Naive thymus-derived CD4-positive, alpha-beta T cell (primary cell): ENCODE measurements at regions not wholly inside any gene's neighbourhood (a gene's known extent, or its start where the extent isn't known, plus 50 kb on each side); places are given as distances from the start of the nearest gene placed in this dataset.

Experiments
- ATAC-seq: fragments of 150-1000 bp; cut with Tn5 transposase; 2 replicates; pipeline ENCODE4 v1.10.0; 2021; ENCODE audit warnings: mild to moderate bottlenecking, moderate library complexity
- CTCF ChIA-PET: fragments of 350-600 bp; sonication (Branson Sonifier 250); formaldehyde crosslinking; loops from one replicate; lab custom pipeline; 2021; ENCODE audit warnings: antibody characterized with exemption; lab: Charles Lee
- POLR2A ChIA-PET: fragments of 350-600 bp; sonication (Branson Sonifier 250); formaldehyde crosslinking; loops from one replicate; lab custom pipeline; 2021; ENCODE audit warnings: antibody characterized with exemption, inconsistent platforms; lab: Charles Lee
- DNase-seq, 9 donors: peaks; one replicate each; pipeline versions ENCODE4 v3.0.0 to v3.0.0-alpha.2; 2020 to 2022; ENCODE audit warnings: mixed read lengths in 1 of 9
- H3K27ac ChIP-seq: one replicate; pipeline ENCODE4 v1.7.0; 2013; ENCODE audit warnings: mild to moderate bottlenecking, low read depth, low read length, moderate library complexity
- H3K27me3 ChIP-seq, 2 donors: one replicate each; pipeline ENCODE4 v1.7.0; 2013; ENCODE audit warnings: low read length in 2 of 2, mild to moderate bottlenecking in 2 of 2, moderate library complexity in 2 of 2; ENCODE audit not compliant: control insufficient read depth in 2 of 2, insufficient read depth in 2 of 2
- H3K36me3 ChIP-seq, 3 experiments: 1 replicate in 2 of 3; 2 replicates in 1 of 3; pipeline ENCODE4 v1.7.0; 2013; ENCODE audit warnings: low read length in 3 of 3, mild to moderate bottlenecking in 3 of 3, moderate library complexity in 1 of 3; ENCODE audit not compliant: insufficient read depth in 3 of 3, control insufficient read depth in 2 of 3
- H3K4me1 ChIP-seq, 2 donors: one replicate each; pipeline ENCODE4 v1.7.0; 2013; ENCODE audit warnings: low read length in 2 of 2, mild to moderate bottlenecking in 2 of 2, moderate library complexity in 1 of 2; ENCODE audit not compliant: control insufficient read depth in 2 of 2, insufficient read depth in 2 of 2
- H3K4me3 ChIP-seq: 2 replicates; pipeline ENCODE4 v1.7.0; 2013; ENCODE audit warnings: mild to moderate bottlenecking, low read length
- H3K9me3 ChIP-seq, 3 experiments: 1 replicate in 2 of 3; 2 replicates in 1 of 3; pipeline ENCODE4 v1.7.0; 2013; ENCODE audit warnings: low read length in 3 of 3; ENCODE audit not compliant: control insufficient read depth in 2 of 3
- H3K27ac Mint-ChIP-seq, 9 donors: one replicate each; pipeline ENCODE4 v1.8.0; 2020 to 2022; ENCODE audit warnings: mixed read lengths in 9 of 9, mild to moderate bottlenecking in 8 of 9, moderate library complexity in 5 of 9, inconsistent platforms in 2 of 9
- H3K27me3 Mint-ChIP-seq, 5 donors: one replicate each; pipeline ENCODE4 v1.8.0; 2021 to 2022; ENCODE audit warnings: mixed read lengths in 5 of 5, mild to moderate bottlenecking in 1 of 5
- H3K36me3 Mint-ChIP-seq, 5 donors: one replicate each; pipeline ENCODE4 v1.8.0; 2020 to 2022; ENCODE audit warnings: mixed read lengths in 5 of 5, mild to moderate bottlenecking in 3 of 5, inconsistent platforms in 1 of 5
- H3K4me1 Mint-ChIP-seq, 7 donors: one replicate each; pipeline ENCODE4 v1.8.0; 2020 to 2022; ENCODE audit warnings: mixed read lengths in 7 of 7, mild to moderate bottlenecking in 3 of 7, inconsistent platforms in 1 of 7
- H3K4me3 Mint-ChIP-seq, 10 donors: one replicate each; pipeline ENCODE4 v1.8.0; 2020 to 2022; ENCODE audit warnings: mild to moderate bottlenecking in 10 of 10, mixed read lengths in 10 of 10, moderate library complexity in 6 of 10, inconsistent platforms in 2 of 10
- H3K9me3 Mint-ChIP-seq, 11 donors: one replicate each; pipeline ENCODE4 v1.8.0; 2020 to 2022; ENCODE audit warnings: mixed read lengths in 11 of 11, mild to moderate bottlenecking in 4 of 11, inconsistent platforms in 1 of 11, moderate library complexity in 1 of 11
- intact Hi-C, 2 donors: fragments of 100-400 bp; cut with micrococcal nuclease; formaldehyde crosslinking; loops; one replicate each; pipeline ENCODE4 v1.15.1; 2023

DNA sequence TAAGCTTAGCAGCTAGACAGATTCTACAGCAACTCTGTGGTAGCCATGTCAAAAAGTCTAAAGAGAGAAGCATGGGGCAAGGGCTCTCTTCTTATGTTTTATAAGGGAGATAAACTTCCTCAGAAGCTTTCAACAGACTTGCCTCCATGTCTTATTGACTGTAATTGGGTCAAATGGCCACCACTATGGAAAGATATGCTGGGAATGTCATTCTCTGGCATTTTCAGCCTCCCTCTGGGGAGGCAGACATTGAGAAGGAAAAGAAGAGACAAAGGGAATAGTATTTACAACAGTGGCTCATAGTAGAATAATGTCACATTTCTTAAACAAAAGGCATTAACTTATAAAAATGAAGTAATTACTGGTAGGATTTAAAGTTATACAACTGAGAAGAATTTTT lies 1964.5 kb upstream of the PIK3C3 start:
- H3K27ac ChIP-seq: no peak overlapping the region
- ChIA-PET POLR2A (no interaction called here), CTCF (no interaction called here)
- Mint-ChIP-seq H3K27me3 (no peaks in the 10 kb centered on the region), H3K4me1 (no peaks in the 10 kb centered on the region), H3K27ac (no peak overlapping the region), H3K36me3 (no peaks in the 10 kb centered on the region), H3K4me3 (no peak overlapping the region), H3K9me3 (peaks cover 0 to 11% (median 0%) of the 10 kb centered on the region in 11 donors)
- ATAC-seq (no peak), DNase-seq (no peak)
- no peaks in the 10 kb centered on the region for H3K4me1 ChIP-seq
- no peaks in the 10 kb centered on the region for H3K9me3 ChIP-seq
- no peaks in the 10 kb centered on the region for H3K27me3 ChIP-seq
- H3K36me3 ChIP-seq: no peaks in the 10 kb centered on the region
- intact Hi-C loops: no loop called here
- no peak overlapping the region for H3K4me3 ChIP-seq

DNA sequence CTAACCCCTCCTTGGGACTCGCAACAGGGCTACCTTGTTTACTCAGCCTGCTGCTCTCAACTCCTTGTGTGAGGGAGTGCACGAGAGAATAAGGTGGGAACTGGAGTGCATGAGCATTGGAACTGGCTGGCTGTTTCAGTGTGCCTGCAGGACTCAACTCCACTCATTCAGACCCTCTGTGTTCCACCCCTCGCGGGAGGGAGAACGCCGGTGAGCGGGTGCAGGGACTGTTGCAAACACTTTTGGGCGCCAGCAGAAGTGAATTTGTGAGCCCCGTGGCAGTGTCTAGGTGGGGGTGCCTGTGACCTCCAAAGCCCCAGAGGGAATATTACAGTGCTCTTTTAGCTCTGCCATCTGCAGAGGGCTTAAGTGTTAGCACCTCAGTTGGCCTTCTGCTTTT lies 1978.3 kb upstream of the PIK3C3 start:
- POLR2A ChIA-PET: no interaction called here
- DNase-seq (no peak), ATAC-seq (no peak)
- Histone ChIP-seq H3K4me3 (no peak overlapping the region), H3K9me3 (no peaks in the 10 kb centered on the region), H3K27me3 (no peaks in the 10 kb centered on the region), H3K36me3 (no peaks in the 10 kb centered on the region), H3K4me1 (no peaks in the 10 kb centered on the region), H3K27ac (no peak overlapping the region)
- CTCF ChIA-PET: no interaction called here
- H3K36me3 Mint-ChIP-seq: no peaks in the 10 kb centered on the region
- H3K27ac Mint-ChIP-seq: no peak overlapping the region
- no peak overlapping the region for H3K4me3 Mint-ChIP-seq
- H3K4me1 Mint-ChIP-seq: no peaks in the 10 kb centered on the region
- no peaks in the 10 kb centered on the region for H3K27me3 Mint-ChIP-seq
- intact Hi-C loops: no loop called here
- H3K9me3 Mint-ChIP-seq: peaks cover 0 to 5% (median 0%) of the 10 kb centered on the region in 11 donors

DNA sequence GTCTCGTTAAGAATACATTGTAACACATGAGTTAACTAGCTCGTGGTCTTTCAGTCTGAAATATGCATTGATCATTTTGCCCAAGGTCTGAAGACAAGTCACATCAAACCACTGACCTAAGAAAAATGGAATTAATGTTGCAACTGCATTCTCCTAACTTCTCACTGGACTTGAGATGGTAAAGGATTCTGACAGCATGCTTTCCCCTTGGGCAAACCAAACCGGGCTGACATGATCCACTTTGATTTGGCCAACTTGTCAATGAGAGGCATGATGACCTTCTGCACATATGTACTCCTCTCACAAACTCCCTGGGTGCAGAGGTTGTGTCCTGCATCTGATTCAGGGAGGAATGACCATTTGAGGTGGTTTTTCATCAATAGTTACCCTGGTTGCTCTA lies 1982.5 kb upstream of the PIK3C3 start:
- Histone ChIP-seq H3K9me3 (no peaks in the 10 kb centered on the region), H3K27ac (no peak overlapping the region), H3K4me3 (no peak overlapping the region), H3K4me1 (no peaks in the 10 kb centered on the region), H3K36me3 (no peaks in the 10 kb centered on the region), H3K27me3 (no peaks in the 10 kb centered on the region)
- no peak overlapping the region for H3K27ac Mint-ChIP-seq
- CTCF ChIA-PET: no interaction called here
- H3K36me3 Mint-ChIP-seq: no peaks in the 10 kb centered on the region
- no peak overlapping the region for H3K4me3 Mint-ChIP-seq
- intact Hi-C loops: no loop called here
- DNase-seq (no peak), ATAC-seq (no peak)
- POLR2A ChIA-PET: no interaction called here
- H3K27me3 Mint-ChIP-seq: no peaks in the 10 kb centered on the region
- peaks cover 0 to 5% (median 0%) of the 10 kb centered on the region in 11 donors for H3K9me3 Mint-ChIP-seq
- no peaks in the 10 kb centered on the region for H3K4me1 Mint-ChIP-seq

DNA sequence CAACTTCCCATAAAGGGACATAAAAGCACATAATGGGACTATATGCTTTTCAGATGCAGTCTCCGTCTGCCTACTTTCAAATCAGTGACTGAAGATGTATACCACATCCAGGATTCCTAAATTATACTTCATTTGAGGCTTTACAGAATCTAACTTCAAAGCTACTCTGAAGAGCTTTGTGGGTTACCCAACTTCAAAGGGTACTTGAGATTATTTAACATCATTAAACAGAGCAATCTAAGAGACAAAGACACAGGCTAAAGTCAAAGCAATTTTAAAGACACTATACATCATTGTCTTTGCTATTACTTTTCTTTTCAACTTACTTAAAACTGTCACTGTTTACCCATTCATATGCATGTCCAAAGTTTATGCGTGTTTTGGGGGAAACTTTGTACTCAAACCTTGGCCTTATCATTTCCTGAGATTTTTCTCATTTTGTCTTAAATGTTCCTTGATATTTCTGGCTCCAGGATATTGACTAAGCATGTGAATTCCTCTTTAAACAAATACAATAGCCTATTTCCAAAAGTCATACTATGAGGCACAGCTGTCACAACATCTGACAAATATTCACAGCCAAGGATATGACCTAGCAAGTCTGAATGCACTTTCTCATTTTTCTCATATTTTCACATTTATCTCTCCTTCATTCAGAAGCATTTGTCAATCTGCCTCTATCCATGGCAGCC lies 1985.1 kb upstream of the PIK3C3 start:
- POLR2A ChIA-PET: no interaction called here
- H3K9me3 Mint-ChIP-seq: peaks cover 0 to 17% (median 0%) of the 10 kb centered on the region in 11 donors
- no peak overlapping the region for H3K27ac ChIP-seq

DNA sequence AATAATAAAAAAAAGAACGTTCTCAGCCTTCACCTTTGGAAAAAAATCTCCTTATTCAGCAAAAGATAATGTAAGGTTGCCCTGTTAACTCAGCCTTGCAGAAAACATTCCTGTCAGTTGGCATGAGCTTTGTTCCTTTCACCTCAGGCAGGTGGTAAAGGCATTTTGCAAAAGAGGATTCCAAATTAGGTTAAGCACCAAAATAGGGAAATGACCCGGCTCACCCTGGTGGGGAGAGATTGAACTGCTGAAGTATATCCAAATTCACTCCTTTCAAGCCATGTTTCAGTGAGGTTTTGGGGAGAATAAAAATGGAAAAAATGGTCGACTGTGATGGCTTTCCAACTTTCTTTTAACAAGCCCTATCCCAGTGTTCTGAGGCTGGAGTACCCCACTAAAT lies 1988.8 kb upstream of the PIK3C3 start:
- H3K36me3 Mint-ChIP-seq: no peaks in the 10 kb centered on the region
- no peaks in the 10 kb centered on the region for H3K27me3 Mint-ChIP-seq
- H3K36me3 ChIP-seq: no peaks in the 10 kb centered on the region
- ChIA-PET POLR2A (no interaction called here), CTCF (no interaction called here)
- H3K9me3 Mint-ChIP-seq: peaks cover 0 to 12% (median 0%) of the 10 kb centered on the region in 11 donors
- no peak for ATAC-seq
- H3K27ac Mint-ChIP-seq: no peak overlapping the region
- intact Hi-C loops: no loop called here
- DNase-seq: no peak
- H3K4me3 ChIP-seq: no peak overlapping the region
- no peak overlapping the region for H3K27ac ChIP-seq
- H3K27me3 ChIP-seq: no peaks in the 10 kb centered on the region
- no peaks in the 10 kb centered on the region for H3K4me1 ChIP-seq
- H3K4me3 Mint-ChIP-seq: no peak overlapping the region
- no peaks in the 10 kb centered on the region for H3K9me3 ChIP-seq
- no peaks in the 10 kb centered on the region for H3K4me1 Mint-ChIP-seq

More for the DNA sequence above, 1985.1 kb upstream of the PIK3C3 start:
- DNase-seq: no peak
- Mint-ChIP-seq H3K4me1 (no peaks in the 10 kb centered on the region), H3K36me3 (no peaks in the 10 kb centered on the region), H3K27ac (no peak overlapping the region), H3K4me3 (no peak overlapping the region), H3K27me3 (no peaks in the 10 kb centered on the region)
- no peak for ATAC-seq
- intact Hi-C loops: no loop called here
- H3K9me3 ChIP-seq: no peaks in the 10 kb centered on the region
- H3K27me3 ChIP-seq: no peaks in the 10 kb centered on the region
- H3K36me3 ChIP-seq: no peaks in the 10 kb centered on the region
- H3K4me3 ChIP-seq: no peak overlapping the region
- no peaks in the 10 kb centered on the region for H3K4me1 ChIP-seq
- CTCF ChIA-PET: no interaction called here

DNA sequence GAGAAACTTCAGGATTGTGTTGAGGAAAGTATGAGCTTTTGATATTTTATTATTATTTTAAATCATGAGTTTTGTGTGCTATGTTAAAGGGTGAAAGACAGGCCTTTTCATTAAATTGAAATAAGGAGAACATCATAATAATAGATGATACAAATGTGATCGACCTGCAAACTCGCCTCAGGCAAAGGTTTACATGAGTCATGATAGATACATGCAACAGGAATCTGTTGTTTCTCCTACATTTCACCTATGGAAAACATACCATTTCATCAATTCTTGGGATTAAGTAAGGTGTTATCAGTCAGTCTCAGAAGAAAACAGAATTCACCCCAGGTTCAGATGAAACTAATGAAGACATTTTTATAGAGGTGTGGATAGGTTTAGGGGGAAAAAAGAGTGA lies 1992.5 kb upstream of the PIK3C3 start:
- intact Hi-C loops: no loop called here
- CTCF ChIA-PET: no interaction called here

DNA sequence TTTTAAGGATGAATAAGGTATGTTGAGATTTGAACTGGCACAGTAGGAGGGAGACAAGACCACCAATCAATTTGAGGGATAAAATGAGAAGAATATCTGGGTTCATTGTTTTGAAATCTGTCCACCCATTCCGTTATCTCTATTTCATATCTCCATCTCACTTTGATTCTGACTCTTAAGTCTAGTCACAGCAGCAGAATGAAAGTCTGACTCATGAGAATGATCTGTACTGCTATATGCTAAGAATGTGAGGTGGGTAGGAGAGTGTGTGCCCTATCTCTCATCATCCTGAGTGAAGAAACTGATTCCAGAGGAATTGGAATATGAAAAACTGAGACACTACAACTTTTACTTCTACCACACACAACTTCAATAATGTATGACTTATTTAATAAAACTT lies 1994.5 kb upstream of the PIK3C3 start:
- no peak for ATAC-seq
- Mint-ChIP-seq H3K27ac (no peak overlapping the region), H3K4me3 (no peak overlapping the region), H3K27me3 (no peaks in the 10 kb centered on the region), H3K4me1 (no peaks in the 10 kb centered on the region), H3K9me3 (peaks cover 0 to 10% (median 4%) of the 10 kb centered on the region in 11 donors), H3K36me3 (no peaks in the 10 kb centered on the region)
- ChIA-PET CTCF (no interaction called here), POLR2A (no interaction called here)
- H3K27ac ChIP-seq: no peak overlapping the region
- intact Hi-C loops: no loop called here
- H3K9me3 ChIP-seq: no peaks in the 10 kb centered on the region
- no peaks in the 10 kb centered on the region for H3K4me1 ChIP-seq
- no peak overlapping the region for H3K4me3 ChIP-seq
- H3K36me3 ChIP-seq: no peaks in the 10 kb centered on the region
- no peaks in the 10 kb centered on the region for H3K27me3 ChIP-seq
- DNase-seq: no peak

More for the DNA sequence above, 1992.5 kb upstream of the PIK3C3 start:
- peaks cover 0 to 12% (median 3%) of the 10 kb centered on the region in 11 donors for H3K9me3 Mint-ChIP-seq
- H3K27me3 Mint-ChIP-seq: no peaks in the 10 kb centered on the region
- no peaks in the 10 kb centered on the region for H3K4me1 Mint-ChIP-seq
- POLR2A ChIA-PET: interaction anchor here (0.7 kb wide), 1 partner anchor 22 kb away, joined by 3 read pairs; no protein-coding TSS in a partner anchor
- H3K4me3 Mint-ChIP-seq: no peak overlapping the region
- H3K27ac ChIP-seq: no peak overlapping the region
- H3K9me3 ChIP-seq: no peaks in the 10 kb centered on the region
- DNase-seq (no peak), ATAC-seq (no peak)
- H3K4me1 ChIP-seq: no peaks in the 10 kb centered on the region
- H3K36me3 Mint-ChIP-seq: no peaks in the 10 kb centered on the region
- no peaks in the 10 kb centered on the region for H3K27me3 ChIP-seq
- H3K4me3 ChIP-seq: no peak overlapping the region
- H3K36me3 ChIP-seq: no peaks in the 10 kb centered on the region
- H3K27ac Mint-ChIP-seq: no peak overlapping the region
